MM.1S (cell line): ENCODE measurements at regions not wholly inside any gene's neighbourhood (a gene's known extent, or its start where the extent isn't known, plus 50 kb on each side); places are given as distances from the start of the nearest gene placed in this dataset.
"Not testable (repeated sequence)": the region's sequence is repeated elsewhere in the genome, so short reads cannot be mapped to it uniquely, and the experiment has no call there.

Experiments used
- DNase-seq: peaks from one replicate; pipeline ENCODE4 v3.0.0-alpha.2; 2015
- H2AFZ ChIP-seq: fragments of 300-600 bp; sonication (generic); 2 replicates; pipeline ENCODE4 v1.6.0; 2016; ENCODE audit warnings: antibody characterized with exemption, low read length
- H3F3A ChIP-seq: fragments of 300-600 bp; sonication (generic); 2 replicates; pipeline ENCODE4 v1.6.1; 2016; ENCODE audit warnings: mild to moderate bottlenecking, antibody characterized with exemption, low read length, moderate library complexity, mixed read lengths; ENCODE audit not compliant: insufficient read depth
- H3K27ac ChIP-seq: fragments of 300-600 bp; sonication (generic); 2 replicates; pipeline ENCODE4 v1.5.1; 2016; ENCODE audit warnings: mild to moderate bottlenecking, low read length
- H3K27me3 ChIP-seq: fragments of 300-600 bp; sonication (generic); replicated peaks from 2 replicates; pipeline ENCODE4 v1.6.0; 2016; ENCODE audit warnings: low read length; ENCODE audit not compliant: insufficient read depth
- H3K36me3 ChIP-seq: fragments of 300-600 bp; sonication (generic); replicated peaks from 2 replicates; pipeline ENCODE4 v1.6.1; 2016; ENCODE audit warnings: mild to moderate bottlenecking, low read length, mixed read lengths; ENCODE audit not compliant: insufficient read depth
- H3K4me1 ChIP-seq: fragments of 300-600 bp; sonication (generic); 2 replicates; pipeline ENCODE4 v1.6.1; 2016; ENCODE audit warnings: low read length, mixed read lengths
- H3K4me2 ChIP-seq: fragments of 300-600 bp; sonication (generic); 2 replicates; pipeline ENCODE4 v1.6.0; 2016; ENCODE audit warnings: low read depth, low read length
- H3K4me3 ChIP-seq: fragments of 300-600 bp; sonication (generic); 2 replicates; pipeline ENCODE4 v1.5.1; 2016; ENCODE audit warnings: low read length, mixed read lengths
- H3K79me2 ChIP-seq: fragments of 300-600 bp; sonication (generic); 2 replicates; pipeline ENCODE4 v1.6.1; 2016; ENCODE audit warnings: mixed run types, low read length, mixed read lengths
- H3K9ac ChIP-seq: fragments of 300-600 bp; sonication (generic); 2 replicates; pipeline ENCODE4 v1.6.1; 2016; ENCODE audit warnings: low read length, mixed read lengths
- H3K9me2 ChIP-seq: fragments of 300-600 bp; sonication (generic); replicated peaks from 2 replicates; pipeline ENCODE4 v1.6.1; 2016; ENCODE audit warnings: mild to moderate bottlenecking, low read length, mixed read lengths; ENCODE audit not compliant: insufficient read depth
- H3K9me3 ChIP-seq: fragments of 300-600 bp; sonication (generic); replicated peaks from 2 replicates; pipeline ENCODE4 v1.6.1; 2016; ENCODE audit warnings: mild to moderate bottlenecking, low read length, mixed read lengths; ENCODE audit not compliant: insufficient read depth
- H4K20me1 ChIP-seq: fragments of 300-600 bp; sonication (generic); 2 replicates; pipeline ENCODE4 v1.6.1; 2016; ENCODE audit warnings: mild to moderate bottlenecking, low read length, moderate library complexity, mixed read lengths; ENCODE audit not compliant: insufficient read depth
- CTCF ChIP-seq: fragments of 300-600 bp; sonication (generic); IDR thresholded peaks from 2 replicates; pipeline ENCODE4 v1.5.1; 2016; ENCODE audit warnings: antibody characterized with exemption, low read length, mixed read lengths
- EZH2 ChIP-seq: fragments of 300-600 bp; sonication (generic); optimal IDR thresholded peaks from 2 replicates; pipeline ENCODE3; 2017; ENCODE audit warnings: low read depth, mild to moderate bottlenecking, antibody characterized with exemption, low read length, mixed read lengths
- EZH2phosphoT487 ChIP-seq: fragments of 300-600 bp; sonication (generic); IDR thresholded peaks from 2 replicates; pipeline ENCODE4 v1.6.1; 2018; ENCODE audit warnings: antibody characterized with exemption, low read length

- Histone ChIP-seq H3K9me3 (no peaks in the 10 kb centered on the region), H3K79me2 (no peaks in the 10 kb centered on the region), H3F3A (no peaks in the 10 kb centered on the region), H3K9ac (no peak overlapping the region), H3K9me2 (no peaks in the 10 kb centered on the region), H4K20me1 (no peaks in the 10 kb centered on the region), H3K4me1 (no peaks in the 10 kb centered on the region), H3K4me2 (no peak overlapping the region), H3K4me3 (no peak overlapping the region), H3K27me3 (no peaks in the 10 kb centered on the region), H3K27ac (no peak overlapping the region), H2AFZ (no peak overlapping the region), H3K36me3 (no peaks in the 10 kb centered on the region)
- DNase-seq: no peak
- TF ChIP-seq EZH2: no peak
These were observed 855.4 kb upstream of the SLITRK1 start for GRCh38 chr13:84737661-84738060.

- TF ChIP-seq EZH2: no peak
- TF ChIP-seq EZH2phosphoT487: no peak
- TF ChIP-seq CTCF: no peak
- no peaks in the 10 kb centered on the region for H3K79me2 ChIP-seq
- no peak overlapping the region for H3K4me3 ChIP-seq
- H3K27me3 ChIP-seq: no peaks in the 10 kb centered on the region; the same call in 1 of the 2 replicates
- no peaks in the 10 kb centered on the region for H3K9me2 ChIP-seq
- no peaks in the 10 kb centered on the region for H3F3A ChIP-seq
- H3K36me3 ChIP-seq: no peaks in the 10 kb centered on the region
- H4K20me1 ChIP-seq: no peaks in the 10 kb centered on the region
- no peak for DNase-seq
- no peaks in the 10 kb centered on the region for H3K9me3 ChIP-seq
- no peak overlapping the region for H3K4me2 ChIP-seq
- H3K4me1 ChIP-seq: no peaks in the 10 kb centered on the region
- H3K9ac ChIP-seq: no peak overlapping the region
- H2AFZ ChIP-seq: no peak overlapping the region
- no peak overlapping the region for H3K27ac ChIP-seq
These were observed 848.1 kb upstream of the SLITRK1 start for GRCh38 chr13:84730376-84730775.

- no peaks in the 10 kb centered on the region for H3K4me1 ChIP-seq
- H3K27me3 ChIP-seq: no peaks in the 10 kb centered on the region
- H3K9me2 ChIP-seq: no peaks in the 10 kb centered on the region
- no peak overlapping the region for H3K4me2 ChIP-seq
- DNase-seq: no peak
- no peak overlapping the region for H2AFZ ChIP-seq
- H3K27ac ChIP-seq: no peak overlapping the region
- no peak overlapping the region for H3K4me3 ChIP-seq
- TF ChIP-seq EZH2phosphoT487 (no peak), EZH2 (no peak)
- no peaks in the 10 kb centered on the region for H3K36me3 ChIP-seq
- H3K9ac ChIP-seq: no peak overlapping the region
- H3K9me3 ChIP-seq: no peaks in the 10 kb centered on the region
- H3F3A ChIP-seq: no peaks in the 10 kb centered on the region
- H3K79me2 ChIP-seq: no peaks in the 10 kb centered on the region
- no peaks in the 10 kb centered on the region for H4K20me1 ChIP-seq
These were observed 823.9 kb upstream of the SLITRK1 start for GRCh38 chr13:84705982-84706710.

- H3K4me2 ChIP-seq: no peak overlapping the region
- DNase-seq: no peak
- TF ChIP-seq EZH2 (no peak), EZH2phosphoT487 (no peak), CTCF (no peak)
- no peaks in the 10 kb centered on the region for H3K27me3 ChIP-seq
- no peaks in the 10 kb centered on the region for H3K36me3 ChIP-seq
- H3K9me2 ChIP-seq: no peaks in the 10 kb centered on the region
- no peaks in the 10 kb centered on the region for H3K79me2 ChIP-seq
- no peaks in the 10 kb centered on the region for H3K4me1 ChIP-seq
- no peaks in the 10 kb centered on the region for H4K20me1 ChIP-seq
- H3K27ac ChIP-seq: no peak overlapping the region
- no peak overlapping the region for H3K4me3 ChIP-seq
- no peak overlapping the region for H2AFZ ChIP-seq
- H3K9ac ChIP-seq: no peak overlapping the region
- no peaks in the 10 kb centered on the region for H3K9me3 ChIP-seq
- H3F3A ChIP-seq: no peaks in the 10 kb centered on the region
These were observed 819.9 kb upstream of the SLITRK1 start for GRCh38 chr13:84702174-84702573.

GRCh38 chr13:84697591-84697990 lies 815.3 kb upstream of the SLITRK1 start:
- not testable (repeated sequence) for H3K9me2 ChIP-seq, H3K4me2 ChIP-seq, H3K36me3 ChIP-seq, H3K79me2 ChIP-seq, H2AFZ ChIP-seq, H3K4me1 ChIP-seq, H3K9me3 ChIP-seq, H3K27me3 ChIP-seq, H3K27ac ChIP-seq, DNase-seq, H4K20me1 ChIP-seq, H3F3A ChIP-seq, H3K4me3 ChIP-seq, H3K9ac ChIP-seq
